ENCODE measurements at regions not wholly inside any gene's neighbourhood (a gene's known extent, or its start where the extent isn't known, plus 50 kb on each side); places are given as distances from the start of the nearest gene placed in this dataset.
"Not testable (repeated sequence)": the region's sequence is repeated elsewhere in the genome, so short reads cannot be mapped to it uniquely, and the experiment has no call there.

DNA sequence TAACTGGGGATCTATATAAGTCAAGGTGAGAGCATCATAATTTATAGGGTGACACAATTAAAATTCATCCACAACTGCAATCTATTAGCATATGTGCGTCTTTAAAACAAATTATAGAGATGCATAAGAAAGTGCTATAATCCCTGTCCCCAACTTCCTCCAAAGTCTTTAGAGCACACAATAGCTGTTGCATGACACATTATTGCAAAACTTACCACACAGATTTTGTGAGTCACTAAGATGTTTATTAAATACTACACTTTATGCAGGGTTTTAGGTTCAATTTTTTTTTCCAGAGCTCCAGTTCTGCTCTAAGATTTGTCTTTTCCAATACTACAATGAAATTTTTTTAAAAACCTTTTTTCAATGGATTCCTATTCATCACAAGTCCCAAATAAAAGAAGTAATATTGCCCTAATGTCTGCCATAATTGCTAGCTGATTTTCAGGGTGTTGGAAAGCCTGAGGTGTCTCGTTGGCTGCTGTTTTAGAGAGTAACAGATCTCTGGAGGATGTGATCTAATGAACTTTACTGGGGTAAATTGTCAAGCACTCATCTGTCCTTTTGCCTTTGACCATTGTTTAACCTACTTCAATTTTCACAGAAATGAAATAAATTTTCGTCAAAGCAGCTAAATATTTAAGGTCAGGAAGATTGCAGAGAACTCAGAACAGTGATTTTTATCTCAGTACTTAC lies 250.5 kb upstream of the NETO1 start:
- no peak overlapping the region for H3K4me3 ChIP-seq (ENCODE audit: insufficient read depth, low read depth, low read length)
- no peak for DNase-seq
- no peaks in the 10 kb centered on the region for H3K36me3 ChIP-seq (replicated peaks; ENCODE audit: control insufficient read depth, insufficient read depth, low read length)
- no peaks in the 10 kb centered on the region for H3K27me3 ChIP-seq (ENCODE audit: control insufficient read depth, insufficient read depth, low read length)

DNA sequence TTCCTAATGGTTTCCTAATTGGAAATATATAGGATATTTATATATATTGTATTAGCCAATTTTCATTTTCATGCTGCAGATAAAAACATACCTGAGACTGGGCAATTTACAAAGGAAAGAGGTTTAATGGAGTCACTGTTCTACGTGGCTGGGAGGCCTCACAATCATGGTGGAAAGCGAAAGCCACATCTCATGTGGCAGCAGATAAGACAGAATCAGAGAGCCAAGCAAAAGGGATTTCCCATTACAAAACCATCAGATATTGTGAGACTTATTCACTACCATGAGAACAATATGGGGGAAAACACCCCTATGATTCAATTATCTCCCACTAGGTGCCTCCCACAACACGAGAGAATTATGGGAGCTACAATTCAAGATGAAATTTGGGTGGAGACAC lies 242.5 kb upstream of the NETO1 start:
- DNase-seq: no peak
- Histone ChIP-seq H3K27me3 (ENCODE audit: control insufficient read depth, insufficient read depth, low read length) (no peaks in the 10 kb centered on the region), H3K4me3 (ENCODE audit: insufficient read depth, low read depth, low read length) (no peak overlapping the region), H3K36me3 (replicated peaks; ENCODE audit: control insufficient read depth, insufficient read depth, low read length) (no peaks in the 10 kb centered on the region)

DNA sequence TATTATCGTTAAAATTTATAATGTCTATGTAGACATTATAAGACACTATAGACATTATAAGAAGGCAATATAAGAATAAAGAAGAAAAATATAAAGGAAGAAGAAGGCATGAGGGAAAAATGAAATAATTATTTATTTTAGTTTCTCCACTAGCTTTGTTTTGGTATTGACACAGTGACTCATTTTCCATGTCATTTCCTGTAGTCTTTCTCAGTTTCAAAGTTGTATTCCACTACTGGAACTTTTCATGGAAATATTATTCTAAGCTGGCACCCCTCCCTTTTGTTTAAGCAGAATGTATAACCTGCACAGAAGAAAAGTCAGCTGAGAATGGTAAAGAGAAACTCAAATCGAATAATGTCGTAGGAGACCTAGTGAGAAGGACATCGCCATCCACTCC lies 234.2 kb upstream of the NETO1 start:
- no peak overlapping the region for H3K4me3 ChIP-seq (ENCODE audit: insufficient read depth, low read depth, low read length)

DNA sequence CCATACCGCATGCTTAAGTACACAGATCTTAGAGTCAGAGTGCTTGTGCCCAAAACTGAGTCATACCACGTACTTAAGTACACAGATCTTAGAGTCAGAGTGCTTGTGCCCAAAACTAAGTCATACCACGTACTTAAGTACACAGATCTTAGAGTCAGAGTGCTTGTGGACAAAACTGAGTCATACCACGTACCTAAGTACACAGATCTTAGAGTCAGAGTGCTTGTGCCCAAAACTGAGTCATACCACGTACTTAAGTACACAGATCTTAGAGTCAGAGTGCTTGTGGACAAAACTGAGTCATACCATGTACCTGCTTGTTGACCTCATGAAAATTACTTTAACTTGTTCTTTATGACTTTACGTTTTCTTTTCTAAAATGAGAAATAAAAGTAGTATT lies 233.7 kb upstream of the NETO1 start:
- H3K27me3 ChIP-seq (ENCODE audit: control insufficient read depth, insufficient read depth, low read length); DNase-seq; H3K36me3 ChIP-seq (replicated peaks; ENCODE audit: control insufficient read depth, insufficient read depth, low read length); H3K4me3 ChIP-seq (ENCODE audit: insufficient read depth, low read depth, low read length): not testable (repeated sequence)

More for the DNA sequence above, 234.2 kb upstream of the NETO1 start:
- DNase-seq: no peak
- Histone ChIP-seq H3K27me3 (ENCODE audit: control insufficient read depth, insufficient read depth, low read length) (no peaks in the 10 kb centered on the region), H3K36me3 (replicated peaks; ENCODE audit: control insufficient read depth, insufficient read depth, low read length) (no peaks in the 10 kb centered on the region)

DNA sequence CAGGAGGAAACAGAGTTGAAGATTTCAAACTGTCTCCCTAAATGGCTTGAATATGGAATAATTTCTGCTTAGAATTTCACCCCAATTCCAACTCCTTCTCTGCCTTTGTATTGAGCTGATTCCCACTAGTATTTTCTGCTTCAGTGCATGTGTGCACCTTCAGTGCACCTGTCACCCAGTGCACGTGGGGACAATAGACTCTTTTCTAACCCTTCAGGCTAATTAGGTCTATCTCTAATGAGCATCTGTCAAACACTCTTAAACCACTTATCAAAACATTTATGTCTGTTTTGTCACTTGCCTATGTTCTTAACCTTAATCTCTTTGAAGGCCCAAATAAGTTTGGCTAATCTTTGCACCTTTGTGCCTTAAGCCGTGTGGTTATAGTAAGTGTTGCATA lies 232.0 kb upstream of the NETO1 start:
- H3K27me3 ChIP-seq (ENCODE audit: control insufficient read depth, insufficient read depth, low read length): no peaks in the 10 kb centered on the region
- no peaks in the 10 kb centered on the region for H3K36me3 ChIP-seq (replicated peaks; ENCODE audit: control insufficient read depth, insufficient read depth, low read length)

DNA sequence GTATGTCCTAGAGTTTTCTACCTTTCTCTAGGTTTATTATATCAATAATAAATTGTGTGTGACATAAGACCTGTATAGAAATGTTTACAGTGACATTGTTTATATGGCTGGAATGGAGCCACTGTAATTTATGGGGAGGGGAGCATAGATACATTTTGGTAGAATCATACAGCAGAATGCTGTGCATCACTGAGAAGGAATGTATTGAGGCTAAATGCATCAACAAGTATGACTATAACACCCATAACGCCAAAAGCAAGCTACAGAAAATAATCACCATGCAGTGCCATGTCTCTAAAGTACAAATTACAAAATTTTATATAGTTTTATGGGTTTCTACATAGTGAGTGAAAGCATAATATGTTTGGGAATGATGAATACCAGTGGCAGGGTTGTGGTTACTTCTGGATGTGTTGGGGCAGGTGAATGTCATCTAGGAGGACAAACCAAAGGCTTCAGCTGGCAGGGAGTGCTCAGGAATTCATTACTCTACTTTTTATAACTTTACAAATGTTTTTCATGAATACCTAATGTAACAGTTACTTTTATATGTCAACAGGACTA lies 226.0 kb upstream of the NETO1 start:
- no peak overlapping the region for H3K4me3 ChIP-seq (ENCODE audit: insufficient read depth, low read depth, low read length)
- no peak for DNase-seq
- no peaks in the 10 kb centered on the region for H3K27me3 ChIP-seq (ENCODE audit: control insufficient read depth, insufficient read depth, low read length)
- H3K36me3 ChIP-seq (replicated peaks; ENCODE audit: control insufficient read depth, insufficient read depth, low read length): no peaks in the 10 kb centered on the region

More for the DNA sequence above, 232.0 kb upstream of the NETO1 start:
- DNase-seq: no peak
- H3K4me3 ChIP-seq (ENCODE audit: insufficient read depth, low read depth, low read length): no peak overlapping the region

DNA sequence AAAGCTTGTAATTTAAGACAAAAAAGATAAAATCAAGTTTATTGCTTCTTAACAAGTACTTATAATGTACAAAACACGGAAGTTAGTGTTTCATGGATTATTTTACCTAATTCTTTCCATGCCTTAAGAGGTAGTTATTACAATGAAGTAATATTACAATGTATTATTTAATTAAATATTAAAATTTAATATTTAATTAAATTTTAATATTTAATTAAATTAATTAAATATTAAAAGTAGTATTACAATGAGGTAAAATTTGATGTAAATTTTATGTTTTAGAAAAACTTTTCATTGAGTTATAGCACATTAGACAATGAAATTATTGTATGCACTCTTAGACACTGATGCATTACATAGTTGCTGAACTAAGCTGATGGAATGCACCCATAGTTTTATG lies 220.7 kb upstream of the NETO1 start:
- Histone ChIP-seq H3K36me3 (replicated peaks; ENCODE audit: control insufficient read depth, insufficient read depth, low read length) (no peaks in the 10 kb centered on the region), H3K4me3 (ENCODE audit: insufficient read depth, low read depth, low read length) (no peak overlapping the region), H3K27me3 (ENCODE audit: control insufficient read depth, insufficient read depth, low read length) (no peaks in the 10 kb centered on the region)
- no peak for DNase-seq

DNA sequence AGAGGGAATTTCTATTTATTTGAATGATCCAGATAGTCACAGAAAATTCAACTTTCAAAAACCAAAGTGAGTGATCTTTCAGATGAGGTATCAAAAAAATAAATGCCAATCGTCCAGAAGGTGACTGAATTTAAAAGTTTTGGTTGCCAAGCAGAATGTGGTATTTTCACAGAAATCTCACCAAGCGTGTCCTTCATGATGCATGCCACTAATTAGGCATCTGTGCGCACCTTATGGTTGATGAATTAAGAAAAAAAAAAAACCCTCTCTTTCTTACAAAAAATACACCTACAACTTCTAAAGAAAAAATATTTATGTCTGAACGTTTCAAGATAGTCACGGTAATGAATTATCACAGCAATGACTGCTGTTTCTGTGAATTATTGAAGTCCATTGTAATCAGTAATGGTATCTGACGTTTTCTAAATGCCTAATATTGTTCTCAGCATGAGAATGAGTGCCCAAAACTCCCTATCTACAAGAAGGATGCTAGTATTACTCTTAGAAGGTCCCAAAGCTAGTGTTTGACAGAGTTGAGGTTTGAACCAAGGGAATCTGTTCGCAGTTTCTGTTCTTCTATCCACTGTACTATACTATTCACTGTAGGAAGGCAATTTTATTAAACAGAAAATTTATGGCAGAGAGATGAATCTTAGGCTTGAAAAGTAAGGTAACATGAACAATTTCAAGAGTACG lies 219.6 kb upstream of the NETO1 start:
- DNase-seq: no peak
- no peaks in the 10 kb centered on the region for H3K27me3 ChIP-seq (ENCODE audit: control insufficient read depth, insufficient read depth, low read length)
- no peak overlapping the region for H3K4me3 ChIP-seq (ENCODE audit: insufficient read depth, low read depth, low read length)
- H3K36me3 ChIP-seq (replicated peaks; ENCODE audit: control insufficient read depth, insufficient read depth, low read length): no peaks in the 10 kb centered on the region

DNA sequence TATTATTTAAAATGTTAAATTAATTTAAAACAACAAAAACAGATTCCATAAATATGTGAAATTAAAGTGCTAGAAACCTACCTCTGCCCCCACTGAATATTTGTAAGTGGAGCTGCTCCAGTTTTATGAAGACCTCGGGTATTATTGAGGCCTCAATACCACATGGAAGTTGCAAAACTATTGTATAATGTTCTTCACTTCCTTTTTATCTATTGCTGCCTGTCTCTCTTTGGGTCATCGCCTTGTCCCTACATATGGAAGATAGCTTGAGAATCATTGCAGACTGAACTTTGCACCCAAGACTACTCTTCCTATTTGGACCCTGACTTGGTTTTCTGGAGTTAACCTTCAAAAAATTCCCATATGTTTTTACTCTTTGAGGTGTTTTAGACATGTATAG lies 212.1 kb upstream of the NETO1 start:
- DNase-seq: no peak
- Histone ChIP-seq H3K27me3 (ENCODE audit: control insufficient read depth, insufficient read depth, low read length) (no peaks in the 10 kb centered on the region), H3K4me3 (ENCODE audit: insufficient read depth, low read depth, low read length) (no peak overlapping the region), H3K36me3 (replicated peaks; ENCODE audit: control insufficient read depth, insufficient read depth, low read length) (no peaks in the 10 kb centered on the region)

DNA sequence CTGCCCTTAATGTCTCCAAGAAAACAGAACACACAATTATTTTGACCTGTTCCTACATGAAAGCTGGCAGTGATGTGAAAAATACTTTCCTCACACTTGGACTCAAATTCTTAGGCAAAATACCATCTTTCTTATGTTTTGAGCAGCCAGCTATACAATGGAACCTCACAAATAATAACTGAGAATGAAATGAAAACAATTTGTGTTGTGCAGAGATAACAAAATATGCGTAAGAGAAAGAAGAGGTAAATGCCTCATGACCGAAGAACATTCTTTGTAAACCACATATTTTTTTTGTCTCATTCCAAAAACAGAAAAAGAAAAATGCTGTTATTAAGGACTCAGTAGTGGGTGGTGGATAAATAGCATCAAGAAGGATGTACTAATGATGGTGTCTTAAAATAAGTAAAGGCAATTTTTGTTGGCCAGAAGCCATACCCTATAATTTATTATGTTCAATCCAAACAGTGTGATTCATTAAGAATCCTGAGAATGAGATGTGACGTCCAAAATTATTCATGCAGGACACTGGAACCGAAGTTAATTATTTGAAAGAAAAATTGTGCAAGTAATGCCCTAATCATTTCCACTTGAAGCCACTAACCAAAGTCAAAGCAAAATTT lies 193.0 kb upstream of the NETO1 start:
- no peak for DNase-seq
- Histone ChIP-seq H3K27me3 (ENCODE audit: control insufficient read depth, insufficient read depth, low read length) (no peaks in the 10 kb centered on the region), H3K36me3 (replicated peaks; ENCODE audit: control insufficient read depth, insufficient read depth, low read length) (no peaks in the 10 kb centered on the region), H3K4me3 (ENCODE audit: insufficient read depth, low read depth, low read length) (no peak overlapping the region)

DNA sequence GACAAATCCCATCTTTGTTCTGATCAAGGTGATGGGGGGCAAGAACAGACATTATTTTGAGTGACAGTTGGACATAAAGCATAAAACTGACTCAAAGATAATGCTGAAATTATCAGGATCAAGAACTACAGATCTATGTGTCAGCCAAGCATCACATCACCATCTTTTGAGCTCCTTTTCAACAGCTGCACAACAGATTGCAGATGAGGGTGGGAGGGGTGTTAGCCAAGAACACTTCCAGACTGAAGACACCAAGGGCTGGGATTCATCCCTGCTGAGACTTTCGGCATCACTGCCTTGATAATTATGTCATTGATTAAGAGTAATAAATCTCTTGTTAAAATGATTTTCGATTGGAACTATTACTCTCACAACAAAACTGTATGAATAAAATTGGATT lies 191.5 kb upstream of the NETO1 start:
- Histone ChIP-seq H3K27me3 (ENCODE audit: control insufficient read depth, insufficient read depth, low read length) (no peaks in the 10 kb centered on the region), H3K36me3 (replicated peaks; ENCODE audit: control insufficient read depth, insufficient read depth, low read length) (no peaks in the 10 kb centered on the region), H3K4me3 (ENCODE audit: insufficient read depth, low read depth, low read length) (no peak overlapping the region)
- DNase-seq: no peak

DNA sequence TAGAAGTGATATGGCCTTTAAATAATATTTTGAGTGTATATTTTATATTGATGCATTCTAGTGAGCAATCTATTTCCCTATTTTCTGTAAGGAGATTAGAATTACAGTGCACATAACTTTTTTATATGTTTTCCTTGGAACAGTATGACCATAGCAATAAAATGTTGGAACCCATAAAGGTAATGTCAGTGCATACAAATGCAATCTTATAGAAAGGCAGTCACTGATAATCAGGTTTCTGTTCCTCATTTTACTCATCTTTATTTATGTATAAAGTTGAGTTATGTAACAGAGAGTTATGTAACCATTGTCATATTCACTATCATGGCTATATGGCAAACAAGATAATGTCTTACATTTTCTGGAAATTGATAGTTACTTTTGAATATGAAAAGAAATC lies 179.9 kb upstream of the NETO1 start:
- DNase-seq: no peak
- Histone ChIP-seq H3K27me3 (ENCODE audit: control insufficient read depth, insufficient read depth, low read length) (no peaks in the 10 kb centered on the region), H3K4me3 (ENCODE audit: insufficient read depth, low read depth, low read length) (no peak overlapping the region), H3K36me3 (replicated peaks; ENCODE audit: control insufficient read depth, insufficient read depth, low read length) (no peaks in the 10 kb centered on the region)

DNA sequence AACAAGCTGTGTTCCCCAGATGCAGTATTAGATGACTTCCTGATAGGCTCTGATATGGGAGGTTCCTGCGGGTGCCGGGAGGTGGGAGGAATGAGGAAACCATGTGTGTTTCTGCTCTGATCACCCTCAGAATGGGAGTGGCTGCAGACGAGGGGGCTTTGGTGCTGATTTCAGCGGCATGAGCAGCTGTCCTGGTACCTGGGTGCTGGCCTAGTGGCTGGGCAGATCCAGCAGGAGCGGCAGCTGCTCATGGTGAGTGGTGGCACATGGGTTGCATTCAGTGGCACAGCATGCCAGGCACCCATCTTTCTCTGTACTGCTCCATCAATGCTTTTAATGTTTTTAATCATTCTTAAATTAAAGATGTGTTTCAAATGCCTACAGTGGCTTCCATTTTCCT lies 177.2 kb upstream of the NETO1 start:
- H3K27me3 ChIP-seq (ENCODE audit: control insufficient read depth, insufficient read depth, low read length): no peaks in the 10 kb centered on the region
- no peak overlapping the region for H3K4me3 ChIP-seq (ENCODE audit: insufficient read depth, low read depth, low read length)
- no peak for DNase-seq
- no peaks in the 10 kb centered on the region for H3K36me3 ChIP-seq (replicated peaks; ENCODE audit: control insufficient read depth, insufficient read depth, low read length)

DNA sequence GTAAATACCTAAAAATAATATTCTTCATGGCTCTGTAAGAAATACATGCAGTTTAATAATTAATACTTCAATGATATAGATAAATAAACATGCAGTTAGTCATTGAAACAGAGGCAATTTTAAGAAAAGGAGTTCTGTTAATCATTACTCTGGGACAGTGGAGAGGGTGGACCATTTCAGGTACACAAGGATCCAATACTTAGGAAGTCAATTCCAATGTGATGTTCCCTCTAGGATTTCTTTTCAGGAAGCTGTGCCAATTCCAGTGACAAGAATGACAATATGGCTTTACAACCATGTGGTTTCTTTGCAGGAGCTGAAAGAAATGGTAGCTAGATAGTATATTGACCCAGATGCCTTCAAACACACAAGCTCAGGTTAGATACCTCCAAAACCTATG lies 175.8 kb upstream of the NETO1 start:
- no peak for DNase-seq
- H3K36me3 ChIP-seq (replicated peaks; ENCODE audit: control insufficient read depth, insufficient read depth, low read length): no peaks in the 10 kb centered on the region
- no peak overlapping the region for H3K4me3 ChIP-seq (ENCODE audit: insufficient read depth, low read depth, low read length)
- H3K27me3 ChIP-seq (ENCODE audit: control insufficient read depth, insufficient read depth, low read length): no peaks in the 10 kb centered on the region

DNA sequence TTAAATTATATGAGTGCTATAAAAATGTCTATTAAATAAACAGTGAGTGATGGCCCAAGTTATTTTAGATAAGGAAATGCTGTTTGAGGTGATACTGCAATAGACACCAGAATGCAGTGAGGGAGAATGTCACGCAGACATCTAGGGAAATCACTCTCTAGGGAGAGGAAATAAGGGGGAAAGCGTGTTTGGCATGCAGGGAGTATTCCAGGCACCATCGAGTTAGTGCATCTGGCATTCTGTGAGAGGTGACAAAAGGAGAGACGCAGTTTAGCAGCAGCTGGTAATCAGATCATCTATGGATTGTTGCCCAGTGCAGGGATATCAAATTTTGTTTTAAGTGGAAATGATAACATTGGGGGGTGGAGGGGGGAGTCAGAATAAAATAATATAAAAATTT lies 175.4 kb upstream of the NETO1 start:
- no peak for DNase-seq
- no peak overlapping the region for H3K4me3 ChIP-seq (ENCODE audit: insufficient read depth, low read depth, low read length)
- H3K27me3 ChIP-seq (ENCODE audit: control insufficient read depth, insufficient read depth, low read length): no peaks in the 10 kb centered on the region
- H3K36me3 ChIP-seq (replicated peaks; ENCODE audit: control insufficient read depth, insufficient read depth, low read length): no peaks in the 10 kb centered on the region
